ENCODE measurements at regions not wholly inside any gene's neighbourhood (a gene's known extent, or its start where the extent isn't known, plus 50 kb on each side); places are given as distances from the start of the nearest gene placed in this dataset.

GRCh38 chr12:86770871-86771270, 514.7 kb upstream of the MGAT4C start:
- Histone ChIP-seq H3K9ac (ENCODE audit: low read length) (no peak overlapping the region), H3K27ac (ENCODE audit: low read depth, low read length, poor library complexity, severe bottlenecking) (no peak overlapping the region), H3K4me3 (ENCODE audit: low read depth, low read length, poor library complexity, severe bottlenecking) (no peak overlapping the region), H3K9me3 (ENCODE audit: low read length) (no peaks in the 10 kb centered on the region), H4K20me1 (ENCODE audit: insufficient read depth, low read length) (no peaks in the 10 kb centered on the region), H2AFZ (ENCODE audit: low read length) (no peak overlapping the region), H3K36me3 (ENCODE audit: insufficient read depth, low read length) (no peaks in the 10 kb centered on the region), H3K9me2 (ENCODE audit: low read depth, low read length) (no peaks in the 10 kb centered on the region), H3F3A (ENCODE audit: insufficient read depth, low read length) (no peaks in the 10 kb centered on the region), H3K4me2 (ENCODE audit: low read length) (no peak overlapping the region), H3K79me2 (ENCODE audit: insufficient read depth, low read length) (no peaks in the 10 kb centered on the region), H3K4me1 (ENCODE audit: insufficient read depth, low read length, severe bottlenecking) (no peaks in the 10 kb centered on the region), H3K27me3 (ENCODE audit: insufficient read depth, low read length) (no peaks in the 10 kb centered on the region)
- TF ChIP-seq, protein P1, sequence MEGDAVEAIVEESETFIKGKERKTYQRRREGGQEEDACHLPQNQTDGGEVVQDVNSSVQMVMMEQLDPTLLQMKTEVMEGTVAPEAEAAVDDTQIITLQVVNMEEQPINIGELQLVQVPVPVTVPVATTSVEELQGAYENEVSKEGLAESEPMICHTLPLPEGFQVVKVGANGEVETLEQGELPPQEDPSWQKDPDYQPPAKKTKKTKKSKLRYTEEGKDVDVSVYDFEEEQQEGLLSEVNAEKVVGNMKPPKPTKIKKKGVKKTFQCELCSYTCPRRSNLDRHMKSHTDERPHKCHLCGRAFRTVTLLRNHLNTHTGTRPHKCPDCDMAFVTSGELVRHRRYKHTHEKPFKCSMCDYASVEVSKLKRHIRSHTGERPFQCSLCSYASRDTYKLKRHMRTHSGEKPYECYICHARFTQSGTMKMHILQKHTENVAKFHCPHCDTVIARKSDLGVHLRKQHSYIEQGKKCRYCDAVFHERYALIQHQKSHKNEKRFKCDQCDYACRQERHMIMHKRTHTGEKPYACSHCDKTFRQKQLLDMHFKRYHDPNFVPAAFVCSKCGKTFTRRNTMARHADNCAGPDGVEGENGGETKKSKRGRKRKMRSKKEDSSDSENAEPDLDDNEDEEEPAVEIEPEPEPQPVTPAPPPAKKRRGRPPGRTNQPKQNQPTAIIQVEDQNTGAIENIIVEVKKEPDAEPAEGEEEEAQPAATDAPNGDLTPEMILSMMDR (IDR thresholded peaks at IDR 0.05; ENCODE audit: low read length) = no peak
- TF ChIP-seq EZH2 (IDR thresholded peaks at IDR 0.05; ENCODE audit: borderline replicate concordance, low read length) = no peak

GRCh38 chr12:86748894-86749293, 492.7 kb upstream of the MGAT4C start:
- H3K4me3 ChIP-seq (ENCODE audit: low read depth, low read length, poor library complexity, severe bottlenecking) = no peak overlapping the region
- no peaks in the 10 kb centered on the region for H3F3A ChIP-seq (ENCODE audit: insufficient read depth, low read length)
- no peaks in the 10 kb centered on the region for H4K20me1 ChIP-seq (ENCODE audit: insufficient read depth, low read length)
- no peaks in the 10 kb centered on the region; the same call in 1 of the 2 replicates for H3K9me2 ChIP-seq (ENCODE audit: low read depth, low read length)
- H3K9ac ChIP-seq (ENCODE audit: low read length) = no peak overlapping the region
- H3K4me1 ChIP-seq (ENCODE audit: insufficient read depth, low read length, severe bottlenecking) = no peaks in the 10 kb centered on the region
- H3K9me3 ChIP-seq (ENCODE audit: low read length) = no peaks in the 10 kb centered on the region
- no peak overlapping the region for H3K27ac ChIP-seq (ENCODE audit: low read depth, low read length, poor library complexity, severe bottlenecking)
- no peaks in the 10 kb centered on the region for H3K36me3 ChIP-seq (ENCODE audit: insufficient read depth, low read length)
- no peak overlapping the region for H2AFZ ChIP-seq (ENCODE audit: low read length)
- TF ChIP-seq, protein P1 (IDR thresholded peaks at IDR 0.05; ENCODE audit: low read length) = no peak
- no peaks in the 10 kb centered on the region for H3K79me2 ChIP-seq (ENCODE audit: insufficient read depth, low read length)
- H3K4me2 ChIP-seq (ENCODE audit: low read length) = no peak overlapping the region
- no peaks in the 10 kb centered on the region for H3K27me3 ChIP-seq (ENCODE audit: insufficient read depth, low read length)

- H3K9ac ChIP-seq (ENCODE audit: low read length) = no peak overlapping the region
- H2AFZ ChIP-seq (ENCODE audit: low read length) = no peak overlapping the region
- H3K36me3 ChIP-seq (ENCODE audit: insufficient read depth, low read length) = no peaks in the 10 kb centered on the region
- H3K4me3 ChIP-seq (ENCODE audit: low read depth, low read length, poor library complexity, severe bottlenecking) = no peak overlapping the region
- no peaks in the 10 kb centered on the region for H3K9me3 ChIP-seq (ENCODE audit: low read length)
- TF ChIP-seq, protein P1 (IDR thresholded peaks at IDR 0.05; ENCODE audit: low read length) = no peak
- TF ChIP-seq EZH2 (IDR thresholded peaks at IDR 0.05; ENCODE audit: borderline replicate concordance, low read length) = no peak
- H3K27me3 ChIP-seq (ENCODE audit: insufficient read depth, low read length) = no peaks in the 10 kb centered on the region
- no peak overlapping the region for H3K4me2 ChIP-seq (ENCODE audit: low read length)
- no peaks in the 10 kb centered on the region for H4K20me1 ChIP-seq (ENCODE audit: insufficient read depth, low read length)
- H3K4me1 ChIP-seq (ENCODE audit: insufficient read depth, low read length, severe bottlenecking) = no peaks in the 10 kb centered on the region
- no peak overlapping the region for H3K27ac ChIP-seq (ENCODE audit: low read depth, low read length, poor library complexity, severe bottlenecking)
- H3F3A ChIP-seq (ENCODE audit: insufficient read depth, low read length) = no peaks in the 10 kb centered on the region
- no peaks in the 10 kb centered on the region for H3K79me2 ChIP-seq (ENCODE audit: insufficient read depth, low read length)
- no peaks in the 10 kb centered on the region for H3K9me2 ChIP-seq (ENCODE audit: low read depth, low read length)
These were observed 488.5 kb upstream of the MGAT4C start for GRCh38 chr12:86744547-86745212.

Measured in OCI-LY1 (cell line).